GM12891 (cell line): ENCODE measurements at regions not wholly inside any gene's neighbourhood (a gene's known extent, or its start where the extent isn't known, plus 50 kb on each side); places are given as distances from the start of the nearest gene placed in this dataset.

ENCODE experiments used
- POLR2A ChIP-seq: IDR thresholded peaks from 2 replicates; pipeline ENCODE4 v1.6.1; 2011; ENCODE audit warnings: low read depth, low read length, control low read depth
- POLR2AphosphoS5 ChIP-seq: IDR thresholded peaks from 2 replicates; pipeline ENCODE4 v1.6.1; 2011; ENCODE audit warnings: low read depth, low read length, control low read depth
- TAF1 ChIP-seq: IDR thresholded peaks from 2 replicates; pipeline ENCODE4 v1.6.1; 2011; ENCODE audit warnings: low read depth, low read length, control low read depth

GRCh38 chrX:26927419-26927818 lies 535.7 kb downstream of the PPP4R3C start:
- no peak for TF ChIP-seq POLR2A
- no peak for TF ChIP-seq TAF1
- TF ChIP-seq POLR2AphosphoS5: no peak
